ENCODE measurements at regions not wholly inside any gene's neighbourhood (a gene's known extent, or its start where the extent isn't known, plus 50 kb on each side); places are given as distances from the start of the nearest gene placed in this dataset.

GRCh38 chr20:61130156-61130555 is 121.9 kb upstream of the CDH4 start:
- H3K27me3 ChIP-seq (ENCODE audit: control insufficient read depth in 3 of 3, insufficient read depth in 3 of 3, low read depth in 1 of 3, low read length in 3 of 3): peaks cover 0 to 21% (median 0%) of the 10 kb centered on the region in 3 experiments
- H3K9me3 ChIP-seq (replicated peaks in 1 of 2; ENCODE audit: control insufficient read depth in 2 of 2, insufficient read depth in 1 of 2, low read depth in 1 of 2, low read length in 2 of 2): no peaks in the 10 kb centered on the region
- no peak for DNase-seq (ENCODE audit: low spot score)
- WGBS, 2 donors (ENCODE audit: extremely low coverage in 2 of 2, insufficient read length in 2 of 2, insufficient replicate concordance in 1 of 2): no CpG with 5 or more reads among the region's 7 CpGs
- no peak overlapping the region for H2BK120ac ChIP-seq (ENCODE audit: low read depth, low read length)
- H2AK5ac ChIP-seq (ENCODE audit: low read depth, low read length): no peak overlapping the region
- no peak overlapping the region for H3K27ac ChIP-seq (replicated peaks; ENCODE audit: low read length)
- H4K91ac ChIP-seq (ENCODE audit: low read depth, low read length, poor library complexity): no peak overlapping the region
- no peak overlapping the region for H3K4me2 ChIP-seq (ENCODE audit: insufficient read depth, low read length, poor library complexity, severe bottlenecking)
- no peak overlapping the region for H3K4ac ChIP-seq (ENCODE audit: low read length)
- H3K4me3 ChIP-seq (ENCODE audit: low read length in 2 of 2): no peak overlapping the region
- H4K8ac ChIP-seq (ENCODE audit: low read depth, low read length): no peak overlapping the region
- no peak overlapping the region for H2BK12ac ChIP-seq (ENCODE audit: low read length)
- no peaks in the 10 kb centered on the region for H3K36me3 ChIP-seq (replicated peaks in 1 of 2; ENCODE audit: control insufficient read depth in 2 of 2, insufficient read depth in 2 of 2, low read length in 2 of 2)
- no peak overlapping the region for H2BK15ac ChIP-seq (ENCODE audit: low read length)
- H3K18ac ChIP-seq (ENCODE audit: low read length): no peak overlapping the region
- peaks cover 3 to 4% of the 10 kb centered on the region in 2 donors for H3K4me1 ChIP-seq (ENCODE audit: control insufficient read depth in 2 of 2, insufficient read depth in 1 of 2, low read depth in 1 of 2, low read length in 2 of 2)
- H3K79me1 ChIP-seq (ENCODE audit: low read depth, low read length): no peaks in the 10 kb centered on the region
- no peak overlapping the region for H3K23ac ChIP-seq (ENCODE audit: low read depth, low read length, poor library complexity)
- no peak overlapping the region for H3K9ac ChIP-seq (ENCODE audit: low read depth, low read length, poor library complexity)
- no peak overlapping the region for H2BK5ac ChIP-seq (ENCODE audit: low read length)
- H3K14ac ChIP-seq (ENCODE audit: low read length): no peak overlapping the region
- H2AFZ ChIP-seq (ENCODE audit: low read length): no peak overlapping the region

GRCh38 chr20:61131944-61132343 is 120.1 kb upstream of the CDH4 start:
- no peak overlapping the region for H2BK5ac ChIP-seq (ENCODE audit: low read length)
- H3K4ac ChIP-seq (ENCODE audit: low read length): no peak overlapping the region
- no peak overlapping the region for H2BK15ac ChIP-seq (ENCODE audit: low read length)
- DNase-seq (ENCODE audit: low spot score): no peak
- peaks cover 0 to 23% (median 0%) of the 10 kb centered on the region in 3 experiments for H3K27me3 ChIP-seq (ENCODE audit: control insufficient read depth in 3 of 3, insufficient read depth in 3 of 3, low read depth in 1 of 3, low read length in 3 of 3)
- H3K27ac ChIP-seq (replicated peaks; ENCODE audit: low read length): no peak overlapping the region
- no peak overlapping the region for H2BK12ac ChIP-seq (ENCODE audit: low read length)
- no peak overlapping the region for H3K9ac ChIP-seq (ENCODE audit: low read depth, low read length, poor library complexity)
- no peak overlapping the region for H4K91ac ChIP-seq (ENCODE audit: low read depth, low read length, poor library complexity)
- no peak overlapping the region for H2AFZ ChIP-seq (ENCODE audit: low read length)
- no peak overlapping the region for H2BK120ac ChIP-seq (ENCODE audit: low read depth, low read length)
- no CpG with 5 or more reads among the region's 9 CpGs for WGBS, 2 donors (ENCODE audit: extremely low coverage in 2 of 2, insufficient read length in 2 of 2, insufficient replicate concordance in 1 of 2)
- H3K4me2 ChIP-seq (ENCODE audit: insufficient read depth, low read length, poor library complexity, severe bottlenecking): no peak overlapping the region
- H3K14ac ChIP-seq (ENCODE audit: low read length): no peak overlapping the region
- no peak overlapping the region for H3K4me3 ChIP-seq (ENCODE audit: low read length in 2 of 2)
- H3K9me3 ChIP-seq (replicated peaks in 1 of 2; ENCODE audit: control insufficient read depth in 2 of 2, insufficient read depth in 1 of 2, low read depth in 1 of 2, low read length in 2 of 2): no peaks in the 10 kb centered on the region
- no peak overlapping the region for H4K8ac ChIP-seq (ENCODE audit: low read depth, low read length)
- H2AK5ac ChIP-seq (ENCODE audit: low read depth, low read length): no peak overlapping the region
- H3K23ac ChIP-seq (ENCODE audit: low read depth, low read length, poor library complexity): no peak overlapping the region
- H3K79me1 ChIP-seq (ENCODE audit: low read depth, low read length): no peaks in the 10 kb centered on the region
- no peak overlapping the region for H3K18ac ChIP-seq (ENCODE audit: low read length)
- peaks cover 0 to 12% of the 10 kb centered on the region in 2 donors for H3K4me1 ChIP-seq (ENCODE audit: control insufficient read depth in 2 of 2, insufficient read depth in 1 of 2, low read depth in 1 of 2, low read length in 2 of 2)
- no peaks in the 10 kb centered on the region for H3K36me3 ChIP-seq (replicated peaks in 1 of 2; ENCODE audit: control insufficient read depth in 2 of 2, insufficient read depth in 2 of 2, low read length in 2 of 2)

GRCh38 chr20:61133611-61134010 is 118.5 kb upstream of the CDH4 start:
- H3K18ac ChIP-seq (ENCODE audit: low read length): no peak overlapping the region
- H2AK5ac ChIP-seq (ENCODE audit: low read depth, low read length): no peak overlapping the region
- no peak overlapping the region for H4K91ac ChIP-seq (ENCODE audit: low read depth, low read length, poor library complexity)
- no peak overlapping the region for H2BK15ac ChIP-seq (ENCODE audit: low read length)
- no peak overlapping the region for H3K27ac ChIP-seq (replicated peaks; ENCODE audit: low read length)
- no peaks in the 10 kb centered on the region for H3K36me3 ChIP-seq (replicated peaks in 1 of 2; ENCODE audit: control insufficient read depth in 2 of 2, insufficient read depth in 2 of 2, low read length in 2 of 2)
- H4K8ac ChIP-seq (ENCODE audit: low read depth, low read length): no peak overlapping the region
- peaks cover 0 to 14% of the 10 kb centered on the region in 2 donors for H3K4me1 ChIP-seq (ENCODE audit: control insufficient read depth in 2 of 2, insufficient read depth in 1 of 2, low read depth in 1 of 2, low read length in 2 of 2)
- no peak for DNase-seq (ENCODE audit: low spot score)
- no peak overlapping the region for H2BK5ac ChIP-seq (ENCODE audit: low read length)
- WGBS, 2 donors (ENCODE audit: extremely low coverage in 2 of 2, insufficient read length in 2 of 2, insufficient replicate concordance in 1 of 2): no CpG with 5 or more reads among the region's 6 CpGs
- H3K4me3 ChIP-seq (ENCODE audit: low read length in 2 of 2): no peak overlapping the region
- H3K23ac ChIP-seq (ENCODE audit: low read depth, low read length, poor library complexity): no peak overlapping the region
- no peak overlapping the region for H3K4me2 ChIP-seq (ENCODE audit: insufficient read depth, low read length, poor library complexity, severe bottlenecking)
- no peaks in the 10 kb centered on the region for H3K9me3 ChIP-seq (replicated peaks in 1 of 2; ENCODE audit: control insufficient read depth in 2 of 2, insufficient read depth in 1 of 2, low read depth in 1 of 2, low read length in 2 of 2)
- H3K27me3 ChIP-seq (ENCODE audit: control insufficient read depth in 3 of 3, insufficient read depth in 3 of 3, low read depth in 1 of 3, low read length in 3 of 3): peaks cover 0 to 24% (median 0%) of the 10 kb centered on the region in 3 experiments
- no peak overlapping the region for H2BK120ac ChIP-seq (ENCODE audit: low read depth, low read length)
- H3K4ac ChIP-seq (ENCODE audit: low read length): no peak overlapping the region
- H3K79me1 ChIP-seq (ENCODE audit: low read depth, low read length): no peaks in the 10 kb centered on the region
- no peak overlapping the region for H3K9ac ChIP-seq (ENCODE audit: low read depth, low read length, poor library complexity)
- H3K14ac ChIP-seq (ENCODE audit: low read length): no peak overlapping the region
- H2AFZ ChIP-seq (ENCODE audit: low read length): no peak overlapping the region
- no peak overlapping the region for H2BK12ac ChIP-seq (ENCODE audit: low read length)

GRCh38 chr20:61134296-61135030 is 117.6 kb upstream of the CDH4 start:
- Histone ChIP-seq H3K18ac (ENCODE audit: low read length) (no peak overlapping the region), H3K9me3 (replicated peaks in 1 of 2; ENCODE audit: control insufficient read depth in 2 of 2, insufficient read depth in 1 of 2, low read depth in 1 of 2, low read length in 2 of 2) (no peaks in the 10 kb centered on the region), H2AFZ (ENCODE audit: low read length) (no peak overlapping the region), H2BK5ac (ENCODE audit: low read length) (no peak overlapping the region), H3K4me2 (ENCODE audit: insufficient read depth, low read length, poor library complexity, severe bottlenecking) (no peak overlapping the region), H4K8ac (ENCODE audit: low read depth, low read length) (no peak overlapping the region), H3K14ac (ENCODE audit: low read length) (no peak overlapping the region), H2BK120ac (ENCODE audit: low read depth, low read length) (no peak overlapping the region), H3K9ac (ENCODE audit: low read depth, low read length, poor library complexity) (no peak overlapping the region), H4K91ac (ENCODE audit: low read depth, low read length, poor library complexity) (no peak overlapping the region), H3K27me3 (ENCODE audit: control insufficient read depth in 3 of 3, insufficient read depth in 3 of 3, low read depth in 1 of 3, low read length in 3 of 3) (peaks cover 0 to 29% (median 0%) of the 10 kb centered on the region in 3 experiments), H2BK15ac (ENCODE audit: low read length) (no peak overlapping the region), H3K4me1 (ENCODE audit: control insufficient read depth in 2 of 2, insufficient read depth in 1 of 2, low read depth in 1 of 2, low read length in 2 of 2) (peaks cover 0 to 14% of the 10 kb centered on the region in 2 donors), H3K4me3 (ENCODE audit: low read length in 2 of 2) (no peak overlapping the region), H2BK12ac (ENCODE audit: low read length) (no peak overlapping the region), H3K79me1 (ENCODE audit: low read depth, low read length) (no peaks in the 10 kb centered on the region), H3K23ac (ENCODE audit: low read depth, low read length, poor library complexity) (no peak overlapping the region), H3K27ac (replicated peaks; ENCODE audit: low read length) (no peak overlapping the region), H2AK5ac (ENCODE audit: low read depth, low read length) (no peak overlapping the region), H3K36me3 (replicated peaks in 1 of 2; ENCODE audit: control insufficient read depth in 2 of 2, insufficient read depth in 2 of 2, low read length in 2 of 2) (no peaks in the 10 kb centered on the region), H3K4ac (ENCODE audit: low read length) (no peak overlapping the region)
- no CpG with 5 or more reads among the region's 9 CpGs for WGBS, 2 donors (ENCODE audit: extremely low coverage in 2 of 2, insufficient read length in 2 of 2, insufficient replicate concordance in 1 of 2)
- DNase-seq (ENCODE audit: low spot score): no peak

Measured in neuronal stem cell (in vitro differentiated cells).